Esophagus muscularis mucosa (tissue), 3 donors: ENCODE measurements at regions not wholly inside any gene's neighbourhood (a gene's known extent, or its start where the extent isn't known, plus 50 kb on each side); places are given as distances from the start of the nearest gene placed in this dataset.

Experiments used
- CTCF ChIP-seq, 3 experiments: fragments of 200-600 bp in 2 of 3; fragments of 450-650 bp in 1 of 3; sonication (generic) in 2 of 3; IDR thresholded peaks; one replicate each; pipeline ENCODE4 v1.5.1; 2017 to 2019; ENCODE audit warnings: antibody characterized with exemption in 3 of 3, mild to moderate bottlenecking in 2 of 3, moderate library complexity in 1 of 3
- EP300 ChIP-seq: sonication (generic); formaldehyde crosslinking; IDR thresholded peaks from one replicate; pipeline ENCODE4 v1.6.1; 2017; ENCODE audit warnings: antibody characterized with exemption

GRCh38 chr5:104429911-104430310, 867.3 kb upstream of the NUDT12 start:
- TF ChIP-seq EP300 (no peak), CTCF (IDR thresholded peaks at IDR 0.05) (no peak)
